ENCODE measurements at regions not wholly inside any gene's neighbourhood (a gene's known extent, or its start where the extent isn't known, plus 50 kb on each side); places are given as distances from the start of the nearest gene placed in this dataset.

GRCh38 chr20:50338479-50339391 is 148.1 kb downstream of the CEBPB start:
- peak overlapping the region in 2 of 3 donors; percentile 33 to 50 for H3K4me3 ChIP-seq
- intact Hi-C loops (cut with DNase I; ENCODE audit: low total_unique reads) = no loop called here
- H3K4me1 ChIP-seq = peaks cover 4 to 16% of the 10 kb centered on the region in 2 donors
- no peak for TF ChIP-seq POLR2A (IDR thresholded peaks at IDR 0.05)
- no peak for TF ChIP-seq CTCF (IDR thresholded peaks at IDR 0.05)
- TF ChIP-seq POLR2AphosphoS5 (IDR thresholded peaks at IDR 0.05) = no peak
- no peak for DNase-seq (ENCODE audit: low spot score in 2 of 2)
- no peaks in the 10 kb centered on the region for H3K27me3 ChIP-seq
- H3K36me3 ChIP-seq = no peaks in the 10 kb centered on the region
- H3K9me3 ChIP-seq = no peaks in the 10 kb centered on the region
- H3K27ac ChIP-seq = peak overlapping the region; percentile 86 to 91

GRCh38 chr20:50339466-50339901 is 148.9 kb downstream of the CEBPB start:
- Histone ChIP-seq H3K9me3 (no peaks in the 10 kb centered on the region), H3K27ac (peak overlapping the region; percentile 86 to 91), H3K4me3 (peak overlapping the region in 2 of 3 donors; percentile 33 to 50), H3K4me1 (peaks cover 4 to 23% of the 10 kb centered on the region in 2 donors), H3K36me3 (no peaks in the 10 kb centered on the region), H3K27me3 (no peaks in the 10 kb centered on the region)
- intact Hi-C loops (cut with DNase I; ENCODE audit: low total_unique reads) = no loop called here
- DNase-seq (ENCODE audit: low spot score in 2 of 2) = peak in 1 of 2 donors; percentile 60
- TF ChIP-seq CTCF (IDR thresholded peaks at IDR 0.05) (no peak), POLR2A (IDR thresholded peaks at IDR 0.05) (no peak), POLR2AphosphoS5 (IDR thresholded peaks at IDR 0.05) (no peak)

- Histone ChIP-seq H3K9me3 (no peaks in the 10 kb centered on the region), H3K36me3 (no peaks in the 10 kb centered on the region), H3K27ac (peak overlapping the region; percentile 86 to 91), H3K4me3 (no peak overlapping the region), H3K27me3 (no peaks in the 10 kb centered on the region), H3K4me1 (peaks cover 8 to 34% of the 10 kb centered on the region in 2 donors)
- intact Hi-C loops (cut with DNase I; ENCODE audit: low total_unique reads) = no loop called here
- no peak for DNase-seq (ENCODE audit: low spot score in 2 of 2)
- TF ChIP-seq POLR2A (IDR thresholded peaks at IDR 0.05) (no peak), CTCF (IDR thresholded peaks at IDR 0.05) (no peak), POLR2AphosphoS5 (IDR thresholded peaks at IDR 0.05) (no peak)
Measured at GRCh38 chr20:50340541-50340940, 149.9 kb downstream of the CEBPB start.

- intact Hi-C loops (cut with DNase I; ENCODE audit: low total_unique reads) = loop anchor here (1.0 kb wide), 1 partner anchor 9 kb away; no protein-coding TSS in a partner anchor
Measured at GRCh38 chr20:50341050-50341449, 150.4 kb downstream of the CEBPB start.

More at GRCh38 chr20:50341050-50341449, 150.4 kb downstream of the CEBPB start:
- TF ChIP-seq POLR2AphosphoS5 (IDR thresholded peaks at IDR 0.05) = no peak
- TF ChIP-seq POLR2A (IDR thresholded peaks at IDR 0.05) = no peak
- no peak for TF ChIP-seq CTCF (IDR thresholded peaks at IDR 0.05)
- Histone ChIP-seq H3K27ac (peak overlapping the region; percentile 86 to 91), H3K27me3 (no peaks in the 10 kb centered on the region), H3K36me3 (no peaks in the 10 kb centered on the region), H3K4me1 (peaks cover 8 to 39% of the 10 kb centered on the region in 2 donors), H3K4me3 (no peak overlapping the region), H3K9me3 (no peaks in the 10 kb centered on the region)
- DNase-seq (ENCODE audit: low spot score in 2 of 2) = no peak

All from breast epithelium (tissue), 4 donors.